ENCODE measurements at regions not wholly inside any gene's neighbourhood (a gene's known extent, or its start where the extent isn't known, plus 50 kb on each side); places are given as distances from the start of the nearest gene placed in this dataset.

GRCh38 chr7:20466543-20467021 is 135.9 kb downstream of the ITGB8 start:
- TF ChIP-seq NFIC (IDR thresholded peaks at IDR 0.05) (no peak), MAX (IDR thresholded peaks at IDR 0.05) (no peak), RAD21 (IDR thresholded peaks at IDR 0.05; ENCODE audit: low read depth) (no peak), TCF12 (IDR thresholded peaks at IDR 0.05; ENCODE audit: low read depth) (no peak), CREB1 (IDR thresholded peaks at IDR 0.05; ENCODE audit: low read depth) (no peak), EGR1 (IDR thresholded peaks at IDR 0.05) (no peak), REST (IDR thresholded peaks at IDR 0.05; ENCODE audit: low read depth) (no peak), ZBTB7A (IDR thresholded peaks at IDR 0.05; ENCODE audit: low read depth) (no peak), TEAD4 (IDR thresholded peaks at IDR 0.05) (no peak), TAF1 (IDR thresholded peaks at IDR 0.05; ENCODE audit: low read depth) (no peak), YY1 (IDR thresholded peaks at IDR 0.05; ENCODE audit: low read depth) (no peak), FOXM1 (IDR thresholded peaks at IDR 0.05; ENCODE audit: borderline replicate concordance, low read depth) (no peak), EP300 (IDR thresholded peaks at IDR 0.05; ENCODE audit: borderline replicate concordance) (no peak), CEBPB (IDR thresholded peaks at IDR 0.05) (no peak), USF1 (IDR thresholded peaks at IDR 0.05) (no peak)

GRCh38 chr7:20470082-20470481 is 139.4 kb downstream of the ITGB8 start:
- TF ChIP-seq USF1 (IDR thresholded peaks at IDR 0.05), result no peak
- TF ChIP-seq EP300 (IDR thresholded peaks at IDR 0.05; ENCODE audit: borderline replicate concordance), result no peak
- TF ChIP-seq RAD21 (IDR thresholded peaks at IDR 0.05; ENCODE audit: low read depth), result no peak
- no peak for TF ChIP-seq ZBTB7A (IDR thresholded peaks at IDR 0.05; ENCODE audit: low read depth)
- TF ChIP-seq NFIC (IDR thresholded peaks at IDR 0.05), result no peak
- no peak for TF ChIP-seq TCF12 (IDR thresholded peaks at IDR 0.05; ENCODE audit: low read depth)
- TF ChIP-seq MAX (IDR thresholded peaks at IDR 0.05), result no peak
- no peak for TF ChIP-seq YY1 (IDR thresholded peaks at IDR 0.05; ENCODE audit: low read depth)

- no peak for TF ChIP-seq MAX (IDR thresholded peaks at IDR 0.05)
- no peak for TF ChIP-seq ZBTB7A (IDR thresholded peaks at IDR 0.05; ENCODE audit: low read depth)
- TF ChIP-seq NFIC (IDR thresholded peaks at IDR 0.05), result no peak
- no peak for TF ChIP-seq TEAD4 (IDR thresholded peaks at IDR 0.05)
- TF ChIP-seq TCF12 (IDR thresholded peaks at IDR 0.05; ENCODE audit: low read depth), result no peak
- no peak for TF ChIP-seq EP300 (IDR thresholded peaks at IDR 0.05; ENCODE audit: borderline replicate concordance)
- TF ChIP-seq CEBPB (IDR thresholded peaks at IDR 0.05), result no peak
- no peak for TF ChIP-seq RAD21 (IDR thresholded peaks at IDR 0.05; ENCODE audit: low read depth)
- no peak for TF ChIP-seq TAF1 (IDR thresholded peaks at IDR 0.05; ENCODE audit: low read depth)
- TF ChIP-seq FOXM1 (IDR thresholded peaks at IDR 0.05; ENCODE audit: borderline replicate concordance, low read depth), result no peak
- TF ChIP-seq REST (IDR thresholded peaks at IDR 0.05; ENCODE audit: low read depth), result no peak
These were observed 140.0 kb downstream of the ITGB8 start for GRCh38 chr7:20470726-20471125.

GRCh38 chr7:20474249-20474648 is 141.2 kb upstream of the ABCB5 start:
- no peak for TF ChIP-seq EGR1 (IDR thresholded peaks at IDR 0.05)
- no peak for TF ChIP-seq NFIC (IDR thresholded peaks at IDR 0.05)
- no peak for TF ChIP-seq FOXM1 (IDR thresholded peaks at IDR 0.05; ENCODE audit: borderline replicate concordance, low read depth)
- no peak for TF ChIP-seq EP300 (IDR thresholded peaks at IDR 0.05; ENCODE audit: borderline replicate concordance)
- TF ChIP-seq CREB1 (IDR thresholded peaks at IDR 0.05; ENCODE audit: low read depth), result no peak
- no peak for TF ChIP-seq CEBPB (IDR thresholded peaks at IDR 0.05)

GRCh38 chr7:20475756-20476155 is 139.7 kb upstream of the ABCB5 start:
- TF ChIP-seq CEBPB (IDR thresholded peaks at IDR 0.05), result no peak
- TF ChIP-seq REST (IDR thresholded peaks at IDR 0.05; ENCODE audit: low read depth), result no peak
- no peak for TF ChIP-seq YY1 (IDR thresholded peaks at IDR 0.05; ENCODE audit: low read depth)
- TF ChIP-seq USF1 (IDR thresholded peaks at IDR 0.05), result no peak
- no peak for TF ChIP-seq TCF12 (IDR thresholded peaks at IDR 0.05; ENCODE audit: low read depth)

Data from Ishikawa (cell line).